GM12878 (cell line): ENCODE measurements at regions not wholly inside any gene's neighbourhood (a gene's known extent, or its start where the extent isn't known, plus 50 kb on each side); places are given as distances from the start of the nearest gene placed in this dataset.

Experiments used
- ATAC-seq: fragments of 200-7000 bp; cut with Tn5 transposase; 3 replicates; pipeline ENCODE4 v1.9.1; 2020; ENCODE audit warnings: mild to moderate bottlenecking, moderate library complexity
- BruUV-seq: library from RNA; stranded (reverse); fragments of 400-500 nt; replicated peaks from 2 replicates; lab custom pipeline; 2021; lab: Mats Ljungman, UMichigan
- CTCF ChIA-PET: fragments of 300-600 bp; sonication (Branson Sonifier 250); formaldehyde crosslinking; extraction: SDS; loops from one replicate; lab custom pipeline; 2021; ENCODE audit warnings: inconsistent platforms; lab: Yijun Ruan, JAX
- POLR2A ChIA-PET: fragments of 350-600 bp; formaldehyde crosslinking; extraction: SDS; loops from one replicate; lab custom pipeline; 2021; ENCODE audit warnings: inconsistent platforms; lab: Charles Lee
- RAD21 ChIA-PET: fragments of 300-600 bp; sonication (Branson Sonifier 250); formaldehyde crosslinking; loops from one replicate; lab custom pipeline; 2023; ENCODE audit warnings: antibody characterized with exemption; ENCODE audit not compliant: unreplicated experiment; lab: Charles Lee
- SMC1A ChIA-PET: fragments of 300-600 bp; sonication (Branson Sonifier 250); formaldehyde crosslinking; loops from one replicate; lab custom pipeline; 2023; ENCODE audit not compliant: unreplicated experiment, uncharacterized antibody; lab: Charles Lee
- DNase-seq: peaks from one replicate; pipeline ENCODE4 v3.0.0-alpha.2; 2011; ENCODE audit warnings: low read depth, low spot score
- FAIRE-seq: peaks from 3 replicates; lab custom pipeline; 2011; peaks lifted over from hg19 to GRCh38; lab: Jason Lieb, UNC
- H2AFZ ChIP-seq: 2 replicates; pipeline ENCODE4 v1.6.0; 2011; ENCODE audit warnings: low read depth, low read length, control low read depth; ENCODE audit not compliant: control insufficient read depth
- H3K27ac ChIP-seq: 2 replicates; pipeline ENCODE4 v1.5.1; 2011; ENCODE audit warnings: control low read depth; ENCODE audit not compliant: control insufficient read depth, insufficient read depth
- H3K27me3 ChIP-seq, 2 experiments: replicated peaks in 1 of 2; 2 replicates each; pipeline versions ENCODE4 v1.6.0 to v1.6.1; 2011; ENCODE audit warnings: low read length in 1 of 2; ENCODE audit not compliant: control insufficient read depth in 2 of 2, insufficient read depth in 2 of 2
- H3K36me3 ChIP-seq, 2 experiments: 2 replicates each; pipeline ENCODE4 v1.5.1; 2011; ENCODE audit warnings: low read length in 1 of 2; ENCODE audit not compliant: control insufficient read depth in 2 of 2, insufficient read depth in 2 of 2
- H3K4me1 ChIP-seq: 2 replicates; pipeline ENCODE4 v1.6.1; 2011; ENCODE audit warnings: mild to moderate bottlenecking, low read length, moderate library complexity, mixed read lengths; ENCODE audit not compliant: control insufficient read depth, insufficient read depth
- H3K4me2 ChIP-seq: 2 replicates; pipeline ENCODE4 v1.6.0; 2011; ENCODE audit warnings: control low read depth; ENCODE audit not compliant: control insufficient read depth, insufficient read depth
- H3K4me3 ChIP-seq: fragments of 200-600 bp; sonication (generic); 2 replicates; pipeline ENCODE4 v1.5.1; 2016
- H3K79me2 ChIP-seq: 2 replicates; pipeline ENCODE4 v1.6.0; 2011; ENCODE audit warnings: low read length; ENCODE audit not compliant: control insufficient read depth, insufficient read depth
- H3K9ac ChIP-seq: 2 replicates; pipeline ENCODE4 v1.8.0; 2011; ENCODE audit warnings: low read length, control low read depth, mixed read lengths; ENCODE audit not compliant: control insufficient read depth, insufficient read depth
- H3K9me3 ChIP-seq: replicated peaks from 3 replicates; pipeline ENCODE4 v1.5.1; 2011; ENCODE audit warnings: mild to moderate bottlenecking, low read length; ENCODE audit not compliant: control insufficient read depth, insufficient read depth
- H4K20me1 ChIP-seq: 2 replicates; pipeline ENCODE4 v1.6.0; 2011; ENCODE audit not compliant: control insufficient read depth, insufficient read depth
- BACH1 ChIP-seq: fragments of 450-650 bp; IDR thresholded peaks from 2 replicates; pipeline ENCODE4 v1.6.1; 2017; ENCODE audit warnings: mild to moderate bottlenecking, borderline replicate concordance
- BCLAF1 ChIP-seq: fragments of 450-650 bp; IDR thresholded peaks from 2 replicates; pipeline ENCODE4 v1.6.1; 2017; ENCODE audit warnings: antibody characterized with exemption, mild to moderate bottlenecking, moderate library complexity
- FOXK2 ChIP-seq: fragments of 450-650 bp; IDR thresholded peaks from 2 replicates; pipeline ENCODE4 v1.6.1; 2017; ENCODE audit warnings: mild to moderate bottlenecking, moderate library complexity
- IKZF2 ChIP-seq, 2 experiments: fragments of 450-650 bp; IDR thresholded peaks; 2 replicates each; pipeline ENCODE4 v1.6.1; 2017; ENCODE audit warnings: mild to moderate bottlenecking in 2 of 2, moderate library complexity in 2 of 2
- MEF2B ChIP-seq: fragments of 450-650 bp; IDR thresholded peaks from 2 replicates; pipeline ENCODE4 v1.6.1; 2018; ENCODE audit warnings: mild to moderate bottlenecking, moderate library complexity; ENCODE audit not compliant: partially characterized antibody, poor library complexity, severe bottlenecking
- NFIC ChIP-seq: IDR thresholded peaks from 2 replicates; pipeline ENCODE4 v1.6.1; 2012; ENCODE audit warnings: low read depth, mild to moderate bottlenecking, inconsistent platforms, low read length, moderate library complexity
- NR2C1 ChIP-seq: fragments of 450-650 bp; IDR thresholded peaks from 2 replicates; pipeline ENCODE4 v1.6.1; 2017; ENCODE audit warnings: antibody characterized with exemption, mild to moderate bottlenecking, moderate library complexity
- SMAD1 ChIP-seq: fragments of 450-650 bp; IDR thresholded peaks from 2 replicates; pipeline ENCODE4 v1.6.1; 2018; ENCODE audit warnings: mild to moderate bottlenecking, low read depth; ENCODE audit not compliant: partially characterized antibody
- TARDBP ChIP-seq: IDR thresholded peaks from 2 replicates; pipeline ENCODE4 v1.6.1; 2016; ENCODE audit warnings: borderline replicate concordance
- TCF12 ChIP-seq: IDR thresholded peaks from 2 replicates; pipeline ENCODE4 v1.6.1; 2011; ENCODE audit warnings: low read depth, mild to moderate bottlenecking, low read length
- ZNF622 ChIP-seq: fragments of 450-650 bp; IDR thresholded peaks from 2 replicates; pipeline ENCODE4 v1.6.1; 2017; ENCODE audit warnings: mild to moderate bottlenecking, inconsistent platforms
- WGBS: methylation state at CpG from one replicate; pipeline ENCODE4 v1.1.6; 2016; ENCODE audit warnings: low lambda C conversion rate; ENCODE audit not compliant: insufficient replicate concordance, insufficient coverage; ENCODE audit errors: missing lambda C conversion rate; 5-methylcytosine and 5-hydroxymethylcytosine counted together
- in situ Hi-C: fragments of 300-500 bp; cut with MboI; formaldehyde crosslinking; loops from 9 replicates; pipeline ENCODE4 v1.14.3; 2018; ENCODE audit warnings: mixed read lengths
- intact Hi-C: fragments of 100-400 bp; cut with micrococcal nuclease; formaldehyde crosslinking; loops from one replicate; pipeline ENCODE4 v1.14.2; 2022; ENCODE audit not compliant: unreplicated experiment
- TF ChIP-seq, protein P1 (sequence below): fragments of 450-650 bp; formaldehyde crosslinking; IDR thresholded peaks from 2 replicates; pipeline ENCODE4 v1.5.0; 2022; ENCODE audit warnings: mild to moderate bottlenecking, missing genetic modification characterization
- TF ChIP-seq, protein P2 (sequence below): IDR thresholded peaks from 2 replicates; pipeline ENCODE4 v1.6.1; 2011; ENCODE audit warnings: borderline replicate concordance, low read depth, mild to moderate bottlenecking, moderate library complexity, low read length; ENCODE audit not compliant: insufficient read depth, poor library complexity, severe bottlenecking

DNA sequence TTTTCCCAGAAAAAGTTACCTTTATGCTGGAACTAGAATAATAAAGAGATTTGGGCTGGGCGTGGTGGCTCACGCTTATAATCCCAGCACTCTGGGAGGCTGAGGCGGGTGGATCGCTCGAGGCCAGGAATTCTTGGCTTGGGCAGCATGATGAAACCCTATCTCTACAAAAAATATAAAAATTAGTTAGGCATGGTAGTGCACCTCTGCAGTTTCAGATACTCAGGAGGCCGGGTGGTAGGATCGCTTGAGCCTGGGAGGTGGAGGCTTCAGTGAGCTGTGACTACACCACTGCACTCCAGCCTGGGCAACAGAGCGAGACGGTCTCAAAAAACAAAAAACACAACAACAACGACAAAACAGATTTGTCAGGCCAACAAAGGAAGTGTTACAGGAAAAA is 119.3 kb upstream of the OR9Q1 start:
- 51% methylated on average over 10 of the region's 10 CpGs for WGBS
- Histone ChIP-seq H3K9me3 (no peaks in the 10 kb centered on the region), H2AFZ (no peak overlapping the region), H3K79me2 (no peaks in the 10 kb centered on the region), H3K4me1 (no peaks in the 10 kb centered on the region), H3K27ac (no peak overlapping the region), H4K20me1 (no peaks in the 10 kb centered on the region), H3K9ac (no peak overlapping the region), H3K4me3 (no peak overlapping the region), H3K27me3 (no peaks in the 10 kb centered on the region; a peak in 1 of 4 replicates), H3K36me3 (no peaks in the 10 kb centered on the region), H3K4me2 (no peak overlapping the region)
- no TSS peak for BruUV-seq
- intact Hi-C loops, result no loop called here
- DNase-seq (no peak), ATAC-seq (no peak), FAIRE-seq (no peak)
- ChIA-PET RAD21 (no interaction called here), SMC1A (interaction anchor here (1.4 kb wide), 1 partner anchor 11 kb away, joined by 3 read pairs; no protein-coding TSS in a partner anchor), POLR2A (no interaction called here), CTCF (interaction anchor here (0.6 kb wide), 1 partner anchor 380 kb away, joined by 3 read pairs; no protein-coding TSS in a partner anchor)
- in situ Hi-C loops, result no loop called here
- no peak for TF ChIP-seq BACH1
- TF ChIP-seq SMAD1, result no peak
- TF ChIP-seq, protein P1, sequence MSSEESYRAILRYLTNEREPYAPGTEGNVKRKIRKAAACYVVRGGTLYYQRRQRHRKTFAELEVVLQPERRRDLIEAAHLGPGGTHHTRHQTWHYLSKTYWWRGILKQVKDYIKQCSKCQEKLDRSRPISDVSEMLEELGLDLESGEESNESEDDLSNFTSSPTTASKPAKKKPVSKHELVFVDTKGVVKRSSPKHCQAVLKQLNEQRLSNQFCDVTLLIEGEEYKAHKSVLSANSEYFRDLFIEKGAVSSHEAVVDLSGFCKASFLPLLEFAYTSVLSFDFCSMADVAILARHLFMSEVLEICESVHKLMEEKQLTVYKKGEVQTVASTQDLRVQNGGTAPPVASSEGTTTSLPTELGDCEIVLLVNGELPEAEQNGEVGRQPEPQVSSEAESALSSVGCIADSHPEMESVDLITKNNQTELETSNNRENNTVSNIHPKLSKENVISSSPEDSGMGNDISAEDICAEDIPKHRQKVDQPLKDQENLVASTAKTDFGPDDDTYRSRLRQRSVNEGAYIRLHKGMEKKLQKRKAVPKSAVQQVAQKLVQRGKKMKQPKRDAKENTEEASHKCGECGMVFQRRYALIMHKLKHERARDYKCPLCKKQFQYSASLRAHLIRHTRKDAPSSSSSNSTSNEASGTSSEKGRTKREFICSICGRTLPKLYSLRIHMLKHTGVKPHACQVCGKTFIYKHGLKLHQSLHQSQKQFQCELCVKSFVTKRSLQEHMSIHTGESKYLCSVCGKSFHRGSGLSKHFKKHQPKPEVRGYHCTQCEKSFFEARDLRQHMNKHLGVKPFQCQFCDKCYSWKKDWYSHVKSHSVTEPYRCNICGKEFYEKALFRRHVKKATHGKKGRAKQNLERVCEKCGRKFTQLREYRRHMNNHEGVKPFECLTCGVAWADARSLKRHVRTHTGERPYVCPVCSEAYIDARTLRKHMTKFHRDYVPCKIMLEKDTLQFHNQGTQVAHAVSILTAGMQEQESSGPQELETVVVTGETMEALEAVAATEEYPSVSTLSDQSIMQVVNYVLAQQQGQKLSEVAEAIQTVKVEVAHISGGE, result no peak
- TF ChIP-seq TCF12, result no peak
- TF ChIP-seq BCLAF1, result no peak
- TF ChIP-seq TARDBP, result no peak
- TF ChIP-seq FOXK2, result no peak
- TF ChIP-seq, protein P2, sequence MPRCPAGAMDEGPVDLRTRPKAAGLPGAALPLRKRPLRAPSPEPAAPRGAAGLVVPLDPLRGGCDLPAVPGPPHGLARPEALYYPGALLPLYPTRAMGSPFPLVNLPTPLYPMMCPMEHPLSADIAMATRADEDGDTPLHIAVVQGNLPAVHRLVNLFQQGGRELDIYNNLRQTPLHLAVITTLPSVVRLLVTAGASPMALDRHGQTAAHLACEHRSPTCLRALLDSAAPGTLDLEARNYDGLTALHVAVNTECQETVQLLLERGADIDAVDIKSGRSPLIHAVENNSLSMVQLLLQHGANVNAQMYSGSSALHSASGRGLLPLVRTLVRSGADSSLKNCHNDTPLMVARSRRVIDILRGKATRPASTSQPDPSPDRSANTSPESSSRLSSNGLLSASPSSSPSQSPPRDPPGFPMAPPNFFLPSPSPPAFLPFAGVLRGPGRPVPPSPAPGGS, result no peak
- no peak for TF ChIP-seq MEF2B
- TF ChIP-seq IKZF2 (IDR thresholded peaks at IDR 0.05), result no peak
- TF ChIP-seq ZNF622, result no peak
- no peak for TF ChIP-seq NR2C1
- TF ChIP-seq NFIC, result no peak
